NCI-H2227 (cell line): ENCODE measurements at regions not wholly inside any gene's neighbourhood (a gene's known extent, or its start where the extent isn't known, plus 50 kb on each side); places are given as distances from the start of the nearest gene placed in this dataset.
"Not testable (repeated sequence)": the region's sequence is repeated elsewhere in the genome, so short reads cannot be mapped to it uniquely, and the experiment has no call there.

ENCODE experiments used
- DNase-seq: peaks from one replicate; lab custom pipeline; 2025; ENCODE audit not compliant: unreplicated experiment; lab: John Stamatoyannopoulos, UW

GRCh38 chr14:87434680-87435079 is 558.3 kb downstream of the GALC start:
- no peak for DNase-seq

- no peak for DNase-seq
Observed at GRCh38 chr14:87434011-87434410, 559.0 kb downstream of the GALC start.

GRCh38 chr14:87432698-87433097 is 560.3 kb downstream of the GALC start:
- no peak for DNase-seq

- DNase-seq: no peak
Observed at GRCh38 chr14:87430810-87431209, 562.2 kb downstream of the GALC start.

GRCh38 chr14:87430214-87430613 is 562.8 kb downstream of the GALC start:
- DNase-seq: no peak

DNA sequence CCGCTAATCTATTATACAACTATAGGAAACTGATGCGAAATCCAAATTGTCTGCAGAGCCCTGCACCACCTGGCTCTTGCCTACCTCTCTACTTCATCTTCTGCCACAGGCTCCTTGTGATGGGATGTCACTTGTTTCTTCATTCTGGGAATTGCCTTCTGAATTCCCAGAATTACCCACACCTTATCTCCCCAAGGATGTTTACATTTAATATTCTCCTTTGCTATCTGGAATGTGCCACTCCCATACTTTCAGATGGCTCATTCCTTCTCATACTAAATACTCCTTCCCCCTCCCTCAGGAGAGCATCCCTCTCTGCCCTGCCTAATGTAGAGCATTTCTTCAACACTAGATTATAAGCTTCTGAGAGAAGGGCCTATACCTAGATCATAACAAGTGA is 573.1 kb downstream of the GALC start:
- no peak for DNase-seq

- DNase-seq: no peak
Observed at GRCh38 chr14:87411370-87411769, 581.6 kb downstream of the GALC start.

- no peak for DNase-seq
Observed at GRCh38 chr14:87409393-87409792, 583.6 kb downstream of the GALC start.

DNA sequence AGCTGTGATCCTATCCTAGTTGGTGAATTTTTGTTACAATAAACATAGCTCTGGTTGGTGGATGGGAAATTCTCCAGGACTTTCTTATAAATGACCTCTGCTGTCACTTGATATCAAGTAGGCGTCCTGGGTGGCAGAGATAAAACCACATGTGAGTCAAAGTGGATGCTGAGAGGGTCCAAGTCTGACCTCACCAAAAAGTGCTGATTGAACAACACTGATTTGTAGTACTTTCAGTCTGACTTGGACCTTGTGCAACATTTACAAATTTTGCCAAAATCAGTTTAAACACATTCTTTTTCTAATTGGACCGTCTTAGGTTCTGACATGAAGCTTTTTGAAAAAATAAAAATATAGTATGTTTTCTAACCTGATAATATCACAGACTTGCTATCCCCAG is 585.6 kb downstream of the GALC start:
- no peak for DNase-seq

DNA sequence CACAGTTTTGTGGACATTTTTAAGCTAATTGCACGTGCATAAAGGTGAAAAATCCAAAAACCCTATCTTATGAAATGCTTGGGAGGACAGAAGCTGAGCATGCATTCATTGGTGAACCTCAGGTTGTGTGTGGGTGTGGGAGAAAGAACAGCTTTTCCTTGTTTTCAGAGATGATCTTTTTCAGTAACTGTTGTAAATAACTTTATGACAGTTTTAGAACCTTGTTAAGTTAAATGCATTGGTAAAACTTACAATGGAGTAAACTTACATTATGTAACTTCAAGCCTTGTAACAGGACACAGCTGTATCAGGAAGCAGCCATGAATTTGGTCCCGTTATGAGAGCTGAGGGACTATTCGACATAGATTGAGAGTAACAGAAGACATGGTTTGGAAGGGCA is 587.4 kb downstream of the GALC start:
- DNase-seq: no peak

- no peak for DNase-seq
Observed at GRCh38 chr14:87397499-87397898, 595.5 kb downstream of the GALC start.

- DNase-seq: no peak
Observed at GRCh38 chr14:87391066-87391465, 601.9 kb downstream of the GALC start.

- no peak for DNase-seq
Observed at GRCh38 chr14:87388946-87389345, 604.0 kb downstream of the GALC start.

- no peak for DNase-seq
Observed at GRCh38 chr14:87387806-87388205, 605.2 kb downstream of the GALC start.

DNA sequence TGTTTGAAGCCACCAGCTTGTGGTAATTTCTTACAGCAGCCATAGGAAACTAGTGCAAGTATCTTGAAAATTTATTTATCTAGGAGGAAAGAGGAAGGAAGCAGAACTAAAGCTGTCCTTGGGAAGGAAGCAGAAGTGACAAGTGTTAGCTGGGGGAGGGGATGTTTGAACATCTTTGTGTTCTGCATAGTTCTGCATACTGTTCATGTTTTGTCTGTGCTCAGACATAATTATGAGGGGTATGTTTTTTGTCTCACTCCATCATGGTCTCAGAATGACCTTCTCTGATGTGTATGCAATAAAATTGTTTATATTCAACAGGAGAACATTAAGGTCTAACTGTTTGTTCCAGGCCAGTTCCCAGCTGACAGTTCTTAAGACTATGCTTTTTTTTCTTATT is 606.5 kb downstream of the GALC start:
- no peak for DNase-seq

- no peak for DNase-seq
Observed at GRCh38 chr14:87380054-87380453, 612.9 kb downstream of the GALC start.

GRCh38 chr14:87368751-87369150 is 624.2 kb downstream of the GALC start:
- no peak for DNase-seq

GRCh38 chr14:87360246-87360645 is 632.7 kb downstream of the GALC start:
- not testable (repeated sequence) for DNase-seq

DNA sequence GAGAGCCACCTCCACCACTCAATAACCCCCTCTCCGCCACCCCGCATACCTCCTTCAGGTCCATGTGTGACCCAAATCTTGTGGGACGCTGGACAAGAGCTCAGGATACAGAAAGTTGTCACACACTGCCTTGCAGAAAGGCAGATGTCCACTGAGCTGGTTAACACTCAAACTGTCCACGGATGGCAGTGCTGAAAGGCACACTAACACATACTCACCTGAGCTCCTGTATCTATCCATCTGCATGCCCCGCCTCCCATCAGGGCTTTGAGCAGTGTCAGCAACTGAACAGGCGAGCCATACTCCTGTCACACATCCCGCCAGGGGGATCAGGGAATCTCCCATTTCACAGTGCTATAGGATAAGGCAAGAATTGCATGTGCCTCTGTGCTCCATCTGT is 642.0 kb downstream of the GALC start:
- DNase-seq: no peak

- no peak for DNase-seq
Observed at GRCh38 chr14:87349921-87350320, 643.1 kb downstream of the GALC start.

DNA sequence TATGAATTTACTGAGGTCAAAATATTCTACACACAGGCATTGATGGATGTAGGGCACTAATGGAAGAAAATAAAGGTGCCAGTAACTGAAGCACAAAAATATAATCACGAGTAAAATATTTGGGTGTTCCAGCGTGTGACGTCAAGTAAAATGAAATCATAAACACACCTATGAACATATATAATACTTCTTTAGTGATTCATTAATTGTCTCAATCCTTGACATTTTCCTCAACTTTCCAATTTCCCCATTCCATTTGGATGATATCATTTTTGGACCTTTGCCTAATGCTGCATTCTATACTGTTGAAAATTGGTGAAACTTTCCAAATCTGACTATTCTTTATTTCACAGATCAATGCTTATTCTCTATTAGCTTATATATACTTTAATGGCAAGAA is 649.3 kb downstream of the GALC start:
- DNase-seq: no peak

- DNase-seq: no peak
Observed at GRCh38 chr14:87334997-87335685, 657.8 kb downstream of the GALC start.

DNA sequence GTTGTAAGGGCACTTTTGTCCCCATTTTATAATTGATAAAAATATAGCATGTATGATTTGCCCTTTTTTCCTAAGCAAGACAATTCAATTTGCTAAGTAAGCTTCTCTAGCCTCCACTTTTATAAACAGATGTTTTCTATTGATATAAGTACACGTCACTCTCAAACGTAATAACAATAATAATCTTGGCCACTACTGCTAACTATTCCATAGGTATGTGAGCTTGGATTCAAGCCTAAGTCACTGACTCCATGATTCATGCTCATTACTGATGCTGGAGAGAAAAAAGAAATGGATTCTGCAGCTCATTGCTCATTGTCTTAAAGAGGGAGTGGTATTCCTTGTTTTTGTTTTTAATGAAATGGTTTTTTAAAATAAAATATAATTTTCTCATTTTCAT is 661.0 kb downstream of the GALC start:
- no peak for DNase-seq
